ENCODE measurements at regions not wholly inside any gene's neighbourhood (a gene's known extent, or its start where the extent isn't known, plus 50 kb on each side); places are given as distances from the start of the nearest gene placed in this dataset.

- no peak for TF ChIP-seq CTCF (IDR thresholded peaks at IDR 0.05; ENCODE audit: control insufficient read depth, extremely low read depth, insufficient read depth)
- no peak for DNase-seq (ENCODE audit: low read depth)
- H3K4me3 ChIP-seq (ENCODE audit: low read depth, low read length): no peak overlapping the region
Observed at GRCh38 chr22:48838846-48839730, 988.6 kb downstream of the BRD1 start.

GRCh38 chr22:48838376-48838775 is 989.3 kb downstream of the BRD1 start:
- no peak overlapping the region for H3K4me3 ChIP-seq (ENCODE audit: low read depth, low read length)
- no peak for TF ChIP-seq CTCF (IDR thresholded peaks at IDR 0.05; ENCODE audit: control insufficient read depth, extremely low read depth, insufficient read depth)
- DNase-seq (ENCODE audit: low read depth): no peak

GRCh38 chr22:48837341-48837935 is 990.2 kb downstream of the BRD1 start:
- TF ChIP-seq CTCF (IDR thresholded peaks at IDR 0.05; ENCODE audit: control insufficient read depth, extremely low read depth, insufficient read depth): no peak
- DNase-seq (ENCODE audit: low read depth): no peak
- no peak overlapping the region for H3K4me3 ChIP-seq (ENCODE audit: low read depth, low read length)

GRCh38 chr22:48836673-48837340 is 990.9 kb downstream of the BRD1 start:
- DNase-seq (ENCODE audit: low read depth): no peak
- no peak overlapping the region for H3K4me3 ChIP-seq (ENCODE audit: low read depth, low read length)
- TF ChIP-seq CTCF (IDR thresholded peaks at IDR 0.05; ENCODE audit: control insufficient read depth, extremely low read depth, insufficient read depth): no peak

GRCh38 chr22:48835857-48836672 is 991.6 kb downstream of the BRD1 start:
- no peak for TF ChIP-seq CTCF (IDR thresholded peaks at IDR 0.05; ENCODE audit: control insufficient read depth, extremely low read depth, insufficient read depth)
- no peak for DNase-seq (ENCODE audit: low read depth)
- H3K4me3 ChIP-seq (ENCODE audit: low read depth, low read length): no peak overlapping the region

- H3K4me3 ChIP-seq (ENCODE audit: low read depth, low read length): no peak overlapping the region
- no peak for DNase-seq (ENCODE audit: low read depth)
- TF ChIP-seq CTCF (IDR thresholded peaks at IDR 0.05; ENCODE audit: control insufficient read depth, extremely low read depth, insufficient read depth): no peak
Observed at GRCh38 chr22:48835364-48835763, 992.3 kb downstream of the BRD1 start.
